Astrocyte (in vitro differentiated cells and primary cell): ENCODE measurements at regions not wholly inside any gene's neighbourhood (a gene's known extent, or its start where the extent isn't known, plus 50 kb on each side); places are given as distances from the start of the nearest gene placed in this dataset.

Source experiments
- DNase-seq: peaks from one replicate; pipeline ENCODE4 v3.0.0-alpha.2; 2010; ENCODE audit warnings: low read depth
- FAIRE-seq: peaks from 2 replicates; lab custom pipeline; 2011; peaks lifted over from hg19 to GRCh38; lab: Jason Lieb, UNC
- H2AFZ ChIP-seq: 2 replicates; pipeline ENCODE4 v1.6.0; 2012; ENCODE audit warnings: low read depth, low read length, inconsistent platforms
- H3K27ac ChIP-seq: 2 replicates; pipeline ENCODE4 v1.5.1; 2011; ENCODE audit warnings: low read depth, low read length, inconsistent platforms
- H3K27me3 ChIP-seq: 2 replicates; pipeline ENCODE4 v1.6.0; 2011; ENCODE audit warnings: low read length, inconsistent platforms; ENCODE audit not compliant: insufficient read depth
- H3K36me3 ChIP-seq: 2 replicates; pipeline ENCODE4 v1.5.1; 2011; ENCODE audit warnings: low read length, inconsistent platforms; ENCODE audit not compliant: insufficient read depth
- H3K4me1 ChIP-seq: 2 replicates; pipeline ENCODE4 v1.5.1; 2011; ENCODE audit warnings: low read length, inconsistent platforms; ENCODE audit not compliant: insufficient read depth
- H3K4me2 ChIP-seq: 2 replicates; pipeline ENCODE4 v1.6.0; 2012; ENCODE audit warnings: low read length, inconsistent platforms
- H3K4me3 ChIP-seq: 2 replicates; pipeline ENCODE4 v1.5.1; 2011; ENCODE audit warnings: low read depth, mild to moderate bottlenecking, low read length, inconsistent platforms; ENCODE audit not compliant: insufficient read depth
- H3K79me2 ChIP-seq: 2 replicates; pipeline ENCODE4 v1.6.0; 2012; ENCODE audit warnings: mild to moderate bottlenecking, low read length, inconsistent platforms; ENCODE audit not compliant: insufficient read depth
- H3K9ac ChIP-seq: 2 replicates; pipeline ENCODE4 v1.6.0; 2012; ENCODE audit warnings: mild to moderate bottlenecking, low read length, inconsistent platforms
- H3K9me3 ChIP-seq: 2 replicates; pipeline ENCODE4 v1.5.1; 2012; ENCODE audit warnings: low read depth, mild to moderate bottlenecking, low read length, inconsistent platforms; ENCODE audit not compliant: insufficient read depth
- H4K20me1 ChIP-seq: 2 replicates; pipeline ENCODE4 v1.6.0; 2012; ENCODE audit warnings: low read length, inconsistent platforms; ENCODE audit not compliant: insufficient read depth
- H3K27ac Mint-ChIP-seq: one replicate; pipeline ENCODE4 v1.8.0; 2021; ENCODE audit warnings: mild to moderate bottlenecking, mixed read lengths; ENCODE audit not compliant: unreplicated experiment
- H3K27me3 Mint-ChIP-seq: one replicate; pipeline ENCODE4 v1.8.0; 2021; ENCODE audit warnings: low read depth, mixed read lengths; ENCODE audit not compliant: unreplicated experiment
- H3K36me3 Mint-ChIP-seq: one replicate; pipeline ENCODE4 v1.8.0; 2021; ENCODE audit warnings: low read depth, mixed read lengths; ENCODE audit not compliant: unreplicated experiment
- H3K4me1 Mint-ChIP-seq: one replicate; pipeline ENCODE4 v1.8.0; 2021; ENCODE audit warnings: low read depth, mixed read lengths; ENCODE audit not compliant: unreplicated experiment
- H3K4me3 Mint-ChIP-seq: one replicate; pipeline ENCODE4 v1.8.0; 2021; ENCODE audit warnings: mild to moderate bottlenecking, moderate library complexity, mixed read lengths; ENCODE audit not compliant: unreplicated experiment
- H3K9me3 Mint-ChIP-seq: one replicate; pipeline ENCODE4 v1.8.0; 2021; ENCODE audit warnings: mild to moderate bottlenecking, mixed read lengths; ENCODE audit not compliant: unreplicated experiment
- EZH2 ChIP-seq: IDR thresholded peaks from 2 replicates; pipeline ENCODE4 v1.6.1; 2012; ENCODE audit warnings: mild to moderate bottlenecking, low read length, inconsistent platforms; ENCODE audit not compliant: insufficient read depth
- TF ChIP-seq, protein P1 (sequence below): IDR thresholded peaks from 2 replicates; pipeline ENCODE4 v1.5.1; 2011; ENCODE audit warnings: low read depth, mild to moderate bottlenecking, inconsistent platforms, low read length, moderate library complexity; ENCODE audit not compliant: insufficient read depth

DNA sequence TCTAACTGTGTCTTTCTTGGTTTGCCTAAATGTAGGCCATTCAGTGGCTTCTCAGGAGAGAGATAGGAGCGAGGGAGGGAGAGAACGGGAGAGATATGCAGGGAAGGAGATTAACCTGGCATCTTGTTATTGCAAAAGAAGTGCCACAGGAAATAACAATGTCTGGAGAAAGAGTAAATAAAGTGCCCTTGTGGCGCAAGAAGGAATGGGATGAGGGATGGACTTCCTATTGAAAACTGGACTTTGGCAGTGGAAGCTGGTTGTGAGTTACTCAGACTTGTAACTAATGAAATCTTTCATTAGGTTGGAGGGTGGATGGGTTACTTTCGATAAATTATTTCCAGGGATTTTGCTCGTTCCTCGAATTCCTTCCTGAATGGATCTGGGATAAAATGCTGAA is 136.1 kb downstream of the LACC1 start:
- no peak overlapping the region for H3K4me3 ChIP-seq

DNA sequence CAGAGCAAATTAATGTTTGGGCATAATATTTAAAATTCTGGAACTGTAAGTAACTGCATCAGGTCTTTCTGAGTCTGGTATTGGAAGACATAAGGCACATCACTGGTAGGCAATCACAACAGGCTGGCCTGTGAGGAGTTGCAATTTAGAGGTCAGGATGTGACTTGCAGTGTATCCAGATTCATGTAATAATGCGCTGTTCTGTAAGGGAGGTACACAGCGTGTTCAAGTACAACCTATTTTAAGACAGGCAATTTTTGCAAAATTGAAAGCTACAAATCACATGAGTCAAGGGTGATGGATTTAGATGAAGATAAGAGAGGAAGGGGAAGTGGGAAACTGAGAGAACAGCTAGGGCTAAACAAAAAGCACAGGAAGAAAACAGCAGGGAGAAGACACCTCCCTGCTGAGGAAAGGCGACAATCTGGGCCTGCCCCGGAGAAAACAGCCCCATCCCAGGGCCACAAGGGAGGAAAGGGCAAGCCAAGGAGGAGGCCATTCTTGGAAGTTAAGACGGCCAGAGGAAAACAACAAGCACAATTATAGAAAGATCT is 138.1 kb downstream of the LACC1 start:
- H3K36me3 Mint-ChIP-seq = peaks cover 2% of the 10 kb centered on the region
- H3K9ac ChIP-seq = no peak overlapping the region
- H3K9me3 ChIP-seq = no peaks in the 10 kb centered on the region
- H3K27ac ChIP-seq = no peak overlapping the region
- H3K4me1 ChIP-seq = peaks cover 9% of the 10 kb centered on the region
- H3K79me2 ChIP-seq = no peaks in the 10 kb centered on the region
- H3K4me2 ChIP-seq = no peak overlapping the region
- H3K9me3 Mint-ChIP-seq = peaks cover 3% of the 10 kb centered on the region
- H3K36me3 ChIP-seq = no peaks in the 10 kb centered on the region
- DNase-seq = no peak
- no peak for TF ChIP-seq EZH2
- TF ChIP-seq, protein P1, sequence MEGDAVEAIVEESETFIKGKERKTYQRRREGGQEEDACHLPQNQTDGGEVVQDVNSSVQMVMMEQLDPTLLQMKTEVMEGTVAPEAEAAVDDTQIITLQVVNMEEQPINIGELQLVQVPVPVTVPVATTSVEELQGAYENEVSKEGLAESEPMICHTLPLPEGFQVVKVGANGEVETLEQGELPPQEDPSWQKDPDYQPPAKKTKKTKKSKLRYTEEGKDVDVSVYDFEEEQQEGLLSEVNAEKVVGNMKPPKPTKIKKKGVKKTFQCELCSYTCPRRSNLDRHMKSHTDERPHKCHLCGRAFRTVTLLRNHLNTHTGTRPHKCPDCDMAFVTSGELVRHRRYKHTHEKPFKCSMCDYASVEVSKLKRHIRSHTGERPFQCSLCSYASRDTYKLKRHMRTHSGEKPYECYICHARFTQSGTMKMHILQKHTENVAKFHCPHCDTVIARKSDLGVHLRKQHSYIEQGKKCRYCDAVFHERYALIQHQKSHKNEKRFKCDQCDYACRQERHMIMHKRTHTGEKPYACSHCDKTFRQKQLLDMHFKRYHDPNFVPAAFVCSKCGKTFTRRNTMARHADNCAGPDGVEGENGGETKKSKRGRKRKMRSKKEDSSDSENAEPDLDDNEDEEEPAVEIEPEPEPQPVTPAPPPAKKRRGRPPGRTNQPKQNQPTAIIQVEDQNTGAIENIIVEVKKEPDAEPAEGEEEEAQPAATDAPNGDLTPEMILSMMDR = no peak
- H3K27me3 ChIP-seq = no peaks in the 10 kb centered on the region
- H2AFZ ChIP-seq = no peak overlapping the region
- no peak for FAIRE-seq
- H3K4me3 Mint-ChIP-seq = no peak overlapping the region
- peaks cover 2% of the 10 kb centered on the region for H3K27me3 Mint-ChIP-seq
- no peak overlapping the region for H3K4me3 ChIP-seq
- H4K20me1 ChIP-seq = no peaks in the 10 kb centered on the region
- H3K4me1 Mint-ChIP-seq = peaks cover 28% of the 10 kb centered on the region
- no peak overlapping the region for H3K27ac Mint-ChIP-seq

More for the DNA sequence above, 136.1 kb downstream of the LACC1 start:
- TF ChIP-seq EZH2 = no peak
- TF ChIP-seq, protein P1 = no peak
- DNase-seq = no peak
- Histone ChIP-seq H3K27ac (no peak overlapping the region), H3K9me3 (no peaks in the 10 kb centered on the region), H3K36me3 (no peaks in the 10 kb centered on the region), H3K27me3 (no peaks in the 10 kb centered on the region), H2AFZ (no peak overlapping the region), H3K9ac (no peak overlapping the region), H3K79me2 (no peaks in the 10 kb centered on the region), H4K20me1 (no peaks in the 10 kb centered on the region), H3K4me2 (no peak overlapping the region), H3K4me1 (peaks cover 13% of the 10 kb centered on the region)
- no peak for FAIRE-seq
- no peak overlapping the region for H3K4me3 Mint-ChIP-seq
- peak overlapping the region; percentile 43 for H3K27ac Mint-ChIP-seq
- peaks cover 3% of the 10 kb centered on the region for H3K9me3 Mint-ChIP-seq
- H3K27me3 Mint-ChIP-seq = no peaks in the 10 kb centered on the region
- peaks cover 4% of the 10 kb centered on the region for H3K36me3 Mint-ChIP-seq
- peaks cover 30% of the 10 kb centered on the region for H3K4me1 Mint-ChIP-seq

DNA sequence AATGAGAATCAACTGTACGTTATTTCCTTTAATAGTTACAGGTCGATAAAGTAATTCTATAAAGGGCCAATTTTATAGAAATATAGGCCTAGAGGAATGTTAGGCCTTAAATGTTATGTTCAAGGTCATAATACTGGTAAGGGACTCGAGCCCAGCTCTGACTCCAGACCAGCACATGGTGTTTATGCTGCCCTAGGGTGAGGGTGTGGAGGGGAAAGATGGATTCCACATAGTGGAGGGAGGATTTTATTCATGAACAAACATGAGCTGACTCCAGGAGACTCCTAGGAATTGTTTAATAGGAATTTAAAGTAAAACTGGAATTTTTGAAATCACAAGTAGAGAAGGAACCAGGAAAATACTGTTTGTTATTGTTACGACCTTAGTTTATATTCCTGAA is 139.9 kb downstream of the LACC1 start:
- H2AFZ ChIP-seq = no peak overlapping the region
- no peak for FAIRE-seq
- Mint-ChIP-seq H3K9me3 (peaks cover 3% of the 10 kb centered on the region), H3K27me3 (peaks cover 4% of the 10 kb centered on the region), H3K4me3 (no peak overlapping the region), H3K27ac (no peak overlapping the region), H3K4me1 (peaks cover 10% of the 10 kb centered on the region), H3K36me3 (peaks cover 2% of the 10 kb centered on the region)
- no peaks in the 10 kb centered on the region for H4K20me1 ChIP-seq
- H3K4me3 ChIP-seq = no peak overlapping the region
- no peaks in the 10 kb centered on the region for H3K9me3 ChIP-seq
- TF ChIP-seq, protein P1 = no peak
- no peak for TF ChIP-seq EZH2
- H3K4me1 ChIP-seq = no peaks in the 10 kb centered on the region
- H3K79me2 ChIP-seq = no peaks in the 10 kb centered on the region
- no peak overlapping the region for H3K4me2 ChIP-seq
- no peaks in the 10 kb centered on the region for H3K36me3 ChIP-seq
- no peak overlapping the region for H3K9ac ChIP-seq
- no peak overlapping the region for H3K27ac ChIP-seq
- H3K27me3 ChIP-seq = no peaks in the 10 kb centered on the region
- DNase-seq = no peak
